Right lobe of liver (tissue), 6 donors: ENCODE measurements at regions not wholly inside any gene's neighbourhood (a gene's known extent, or its start where the extent isn't known, plus 50 kb on each side); places are given as distances from the start of the nearest gene placed in this dataset.

Source experiments
- ATAC-seq, 4 donors: fragments of 200-7000 bp; cut with Tn5 transposase; one replicate each; pipeline ENCODE4 v1.9.1; 2020; ENCODE audit warnings: mild to moderate bottlenecking in 4 of 4, moderate library complexity in 4 of 4
- DNase-seq, 3 donors: peaks; one replicate each; pipeline ENCODE4 v3.0.0-alpha.2; 2020
- H3K27ac ChIP-seq, 3 donors: fragments of 200-600 bp; one replicate each; pipeline ENCODE4 v1.8.0; 2022
- H3K27me3 ChIP-seq, 2 donors: fragments of 200-600 bp; one replicate each; pipeline ENCODE4 v1.8.0; 2022
- H3K36me3 ChIP-seq, 4 donors: fragments of 200-600 bp; sonication (generic) in 1 of 4; one replicate each; pipeline versions ENCODE4 v1.5.1 to v1.8.0; 2017 to 2022; ENCODE audit warnings: control low read depth in 1 of 4
- H3K4me1 ChIP-seq, 4 donors: fragments of 200-600 bp; sonication (generic) in 1 of 4; one replicate each; pipeline versions ENCODE4 v1.5.1 to v1.8.0; 2017 to 2022; ENCODE audit warnings: control low read depth in 1 of 4
- H3K4me3 ChIP-seq, 3 donors: fragments of 200-600 bp; one replicate each; pipeline ENCODE4 v1.8.0; 2022
- H3K9me3 ChIP-seq, 4 donors: fragments of 200-600 bp; sonication (generic) in 1 of 4; one replicate each; pipeline versions ENCODE4 v1.5.1 to v1.8.0; 2017 to 2022; ENCODE audit warnings: control low read depth in 1 of 4
- POLR2A ChIP-seq: fragments of 450-650 bp; IDR thresholded peaks from one replicate; pipeline ENCODE4 v1.6.1; 2017; ENCODE audit warnings: antibody characterized with exemption, mild to moderate bottlenecking
- WGBS: methylation state at CpG from one replicate; pipeline ENCODE4 v1.1.6; 2018; ENCODE audit warnings: low coverage, low lambda C conversion rate; ENCODE audit not compliant: insufficient coverage; ENCODE audit errors: missing lambda C conversion rate; 5-methylcytosine and 5-hydroxymethylcytosine counted together
- intact Hi-C, 2 donors: fragments of 100-400 bp; cut with DNase I; formaldehyde crosslinking; loops; one replicate each; pipeline versions ENCODE4 v1.11.2 to v1.14.1; 2022
- TF ChIP-seq, protein P1 (sequence below), 4 donors: fragments of 200-600 bp in 3 of 4; fragments of 450-650 bp in 1 of 4; IDR thresholded peaks; one replicate each; pipeline versions ENCODE4 v1.5.1 to v1.8.0; 2016 to 2022; ENCODE audit warnings: antibody characterized with exemption in 4 of 4, mild to moderate bottlenecking in 2 of 4
- donor health status: DM: no; HTN: yes; CAD: no.
- donor health status: DM: no; HTN: no; CAD: no.
- donor health status: DM: no; HTN: no; CAD: no.
- donor health status: DM: no; HTN: yes; CAD: no.
- donor health status: DM: no; HTN: yes; CAD: no.

DNA sequence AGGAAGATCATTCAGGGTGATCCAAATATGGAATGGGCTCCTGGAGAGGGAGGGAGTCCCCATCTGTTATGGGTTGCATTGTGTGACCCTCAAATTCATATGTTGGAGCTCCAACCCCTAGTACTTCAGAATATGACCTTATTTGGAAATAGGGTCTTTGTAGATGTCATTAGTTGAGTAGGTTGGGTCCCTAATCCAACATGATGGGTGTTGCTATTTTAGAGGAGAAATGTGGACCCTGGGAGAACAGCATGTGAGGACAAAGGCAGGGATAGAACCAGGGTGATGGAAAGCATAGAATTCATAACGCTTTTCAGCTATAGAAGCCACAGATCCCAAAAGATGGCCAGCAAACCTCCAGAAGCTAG, 91.5 kb upstream of the SMNDC1 start:
- Histone ChIP-seq H3K27ac (peak overlapping the region; percentile 78 to 90 (median 89)), H3K4me3 (no peak overlapping the region), H3K36me3 (no peaks in the 10 kb centered on the region), H3K27me3 (no peaks in the 10 kb centered on the region), H3K9me3 (no peaks in the 10 kb centered on the region), H3K4me1 (peaks cover 0 to 11% (median 4%) of the 10 kb centered on the region in 4 donors)
- DNase-seq = no peak
- ATAC-seq = no peak
- TF ChIP-seq POLR2A = no peak
- TF ChIP-seq, protein P1, sequence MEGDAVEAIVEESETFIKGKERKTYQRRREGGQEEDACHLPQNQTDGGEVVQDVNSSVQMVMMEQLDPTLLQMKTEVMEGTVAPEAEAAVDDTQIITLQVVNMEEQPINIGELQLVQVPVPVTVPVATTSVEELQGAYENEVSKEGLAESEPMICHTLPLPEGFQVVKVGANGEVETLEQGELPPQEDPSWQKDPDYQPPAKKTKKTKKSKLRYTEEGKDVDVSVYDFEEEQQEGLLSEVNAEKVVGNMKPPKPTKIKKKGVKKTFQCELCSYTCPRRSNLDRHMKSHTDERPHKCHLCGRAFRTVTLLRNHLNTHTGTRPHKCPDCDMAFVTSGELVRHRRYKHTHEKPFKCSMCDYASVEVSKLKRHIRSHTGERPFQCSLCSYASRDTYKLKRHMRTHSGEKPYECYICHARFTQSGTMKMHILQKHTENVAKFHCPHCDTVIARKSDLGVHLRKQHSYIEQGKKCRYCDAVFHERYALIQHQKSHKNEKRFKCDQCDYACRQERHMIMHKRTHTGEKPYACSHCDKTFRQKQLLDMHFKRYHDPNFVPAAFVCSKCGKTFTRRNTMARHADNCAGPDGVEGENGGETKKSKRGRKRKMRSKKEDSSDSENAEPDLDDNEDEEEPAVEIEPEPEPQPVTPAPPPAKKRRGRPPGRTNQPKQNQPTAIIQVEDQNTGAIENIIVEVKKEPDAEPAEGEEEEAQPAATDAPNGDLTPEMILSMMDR (IDR thresholded peaks at IDR 0.05) = no peak
- intact Hi-C loops = no loop called here
- no CpG with 5 or more reads among the region's 1 CpG for WGBS

DNA sequence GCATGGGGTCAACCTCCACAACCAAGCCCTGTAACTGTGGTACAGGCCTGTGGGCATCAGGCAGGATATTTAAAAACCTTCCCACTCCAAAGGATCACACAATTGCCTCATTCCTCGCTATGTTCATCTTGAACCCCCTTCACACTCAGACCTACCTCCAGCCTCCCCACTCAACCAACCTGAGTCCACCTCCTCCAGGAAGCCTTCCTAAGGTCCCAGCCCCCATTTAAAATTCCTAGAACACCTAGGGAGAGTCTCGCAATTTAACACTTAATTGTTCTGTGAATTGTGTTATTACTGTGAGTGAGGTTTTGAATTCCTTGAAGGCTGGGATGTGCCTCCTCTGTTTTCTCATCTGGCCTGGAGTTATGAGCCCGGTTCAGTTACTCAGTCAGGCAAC, 93.1 kb upstream of the SMNDC1 start:
- no peak for DNase-seq
- TF ChIP-seq POLR2A = no peak
- TF ChIP-seq, protein P1 (IDR thresholded peaks at IDR 0.05) = no peak
- ATAC-seq = no peak
- Histone ChIP-seq H3K4me1 (peaks cover 0 to 11% (median 3%) of the 10 kb centered on the region in 4 donors), H3K27ac (peak overlapping the region in 1 of 3 donors; percentile 70), H3K36me3 (no peaks in the 10 kb centered on the region), H3K27me3 (no peaks in the 10 kb centered on the region), H3K9me3 (no peaks in the 10 kb centered on the region), H3K4me3 (no peak overlapping the region)
- intact Hi-C loops = no loop called here
- WGBS = 94% methylated on average over 3 of the region's 3 CpGs

DNA sequence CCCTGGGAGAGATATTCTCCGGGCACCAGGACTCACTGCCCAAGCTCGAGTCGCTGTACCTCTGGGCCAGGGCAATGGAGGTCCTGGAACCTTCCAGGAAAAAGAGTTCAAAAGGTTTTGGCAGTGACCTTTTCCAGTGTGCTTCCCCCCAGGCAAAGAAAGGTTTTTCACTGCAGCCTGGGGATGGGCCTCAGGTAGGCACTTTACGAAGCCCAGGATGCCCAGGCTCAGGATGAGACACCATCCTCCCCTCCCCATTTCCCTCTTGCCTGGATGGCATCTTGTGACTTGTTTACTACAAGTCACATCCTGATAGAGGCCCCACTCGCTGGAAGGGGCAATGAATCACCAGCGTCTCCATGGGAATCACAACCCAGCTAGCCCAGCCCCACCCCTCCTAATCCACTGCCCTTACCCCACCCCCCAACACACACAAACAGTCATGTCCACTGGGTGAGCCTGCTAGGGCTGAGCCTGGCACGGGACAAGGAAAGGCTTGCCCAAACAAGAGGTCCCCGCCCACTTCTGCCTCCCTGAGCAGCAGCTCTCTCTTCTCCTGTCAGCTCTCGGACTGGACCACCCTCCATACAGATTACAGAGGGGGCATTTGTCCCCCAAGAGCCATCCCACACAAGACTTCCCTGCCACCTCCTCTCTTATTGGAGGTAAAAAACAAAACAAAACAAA, 93.8 kb upstream of the SMNDC1 start:
- DNase-seq (peak in 1 of 3 donors; percentile 83), ATAC-seq (peak; percentile 3 to 67 (median 44))
- intact Hi-C loops = no loop called here
- no peak for TF ChIP-seq POLR2A
- TF ChIP-seq, protein P1 (IDR thresholded peaks at IDR 0.05) = no peak
- Histone ChIP-seq H3K27ac (peak overlapping the region in 2 of 3 donors; percentile 47 to 70), H3K27me3 (no peaks in the 10 kb centered on the region), H3K4me3 (no peak overlapping the region), H3K9me3 (no peaks in the 10 kb centered on the region), H3K4me1 (peaks cover 0 to 11% (median 2%) of the 10 kb centered on the region in 4 donors), H3K36me3 (no peaks in the 10 kb centered on the region)
- 41% methylated on average over 7 of the region's 9 CpGs for WGBS

DNA sequence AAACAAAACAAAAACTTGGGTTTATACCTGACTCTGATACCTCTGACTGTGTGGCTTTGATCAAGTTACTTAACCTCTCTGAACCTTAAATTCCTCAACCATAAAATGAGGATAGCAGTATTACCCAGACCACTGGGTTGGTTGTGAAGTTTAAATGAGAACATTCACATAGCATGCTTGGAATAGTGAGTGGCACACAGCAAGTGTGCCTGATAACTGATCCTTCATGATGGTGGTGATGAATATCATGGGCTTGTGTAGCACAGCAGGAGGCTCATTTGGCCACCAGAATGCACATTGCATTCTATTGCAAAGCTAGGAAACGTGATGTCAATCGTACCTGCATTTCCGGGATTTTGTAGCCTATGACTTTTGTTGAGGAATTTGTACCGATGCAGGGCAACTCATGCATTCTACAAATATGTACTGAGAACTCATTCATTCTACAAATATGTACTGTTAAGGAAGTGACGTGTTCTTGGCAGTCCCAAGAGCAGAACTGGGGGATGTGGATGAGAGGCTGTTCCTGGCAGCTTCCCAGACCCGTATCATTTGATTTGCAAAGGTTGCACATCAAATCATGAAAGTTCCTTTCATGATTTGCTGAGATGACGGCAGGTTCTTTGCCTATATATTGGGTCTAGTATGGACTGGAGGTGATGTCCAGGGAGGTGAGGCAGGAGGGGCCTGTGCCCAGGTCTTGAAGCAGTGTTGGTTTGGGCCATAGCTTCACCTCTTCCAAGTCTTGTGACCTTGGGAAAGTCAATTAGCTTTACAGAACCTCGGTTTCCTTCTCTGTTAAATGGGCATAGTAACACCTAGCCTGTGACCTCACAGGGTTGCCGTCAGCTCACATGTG, 94.6 kb upstream of the SMNDC1 start:
- Histone ChIP-seq H3K9me3 (no peaks in the 10 kb centered on the region), H3K36me3 (no peaks in the 10 kb centered on the region), H3K4me3 (no peak overlapping the region), H3K4me1 (peaks cover 0 to 11% (median 2%) of the 10 kb centered on the region in 4 donors), H3K27me3 (no peaks in the 10 kb centered on the region), H3K27ac (peak overlapping the region in 2 of 3 donors; percentile 47 to 70)
- 39% methylated on average over 8 of the region's 9 CpGs for WGBS
- intact Hi-C loops = no loop called here
- DNase-seq (peak in 1 of 3 donors; percentile 64), ATAC-seq (peak in 2 of 4 donors; percentile 15 to 51)
- TF ChIP-seq, protein P1 (IDR thresholded peaks at IDR 0.05) = no peak
- TF ChIP-seq POLR2A = peak; percentile 10
